ENCODE measurements at regions not wholly inside any gene's neighbourhood (a gene's known extent, or its start where the extent isn't known, plus 50 kb on each side); places are given as distances from the start of the nearest gene placed in this dataset.

- no peak for TF ChIP-seq CTCF (IDR thresholded peaks at IDR 0.05)
- no peaks in the 10 kb centered on the region for H3K36me3 ChIP-seq
- intact Hi-C loops (cut with DNase I), result no loop called here
- no peak overlapping the region for H3K4me3 ChIP-seq
- ATAC-seq (no peak), DNase-seq (no peak)
- H3K27me3 ChIP-seq, result peaks cover 0 to 37% (median 28%) of the 10 kb centered on the region in 7 donors
- H3K9me3 ChIP-seq, result no peaks in the 10 kb centered on the region
- H3K27ac ChIP-seq, result no peak overlapping the region
- H3K4me1 ChIP-seq, result no peaks in the 10 kb centered on the region
- WGBS, 2 donors, result 56 to 63% methylated on average over 5 of the region's 5 CpGs
These were observed 788.9 kb downstream of the UQCRFS1 start for GRCh38 chr19:28424077-28424476.

GRCh38 chr19:28422791-28423650 is 789.9 kb downstream of the UQCRFS1 start:
- TF ChIP-seq CTCF (IDR thresholded peaks at IDR 0.05), result no peak
- H3K4me1 ChIP-seq, result no peaks in the 10 kb centered on the region
- 69 to 78% methylated on average over 6 of the region's 6 CpGs for WGBS, 2 donors
- H3K4me3 ChIP-seq, result no peak overlapping the region
- no peaks in the 10 kb centered on the region for H3K36me3 ChIP-seq
- H3K27me3 ChIP-seq, result peaks cover 0 to 35% (median 28%) of the 10 kb centered on the region in 7 donors
- no peaks in the 10 kb centered on the region for H3K9me3 ChIP-seq
- ATAC-seq, result no peak
- intact Hi-C loops (cut with DNase I), result no loop called here
- H3K27ac ChIP-seq, result no peak overlapping the region
- DNase-seq, result no peak

- WGBS, 2 donors, result 80 to 84% methylated on average over 7 of the region's 7 CpGs
- Histone ChIP-seq H3K4me1 (no peaks in the 10 kb centered on the region), H3K36me3 (no peaks in the 10 kb centered on the region), H3K27me3 (peaks cover 0 to 30% (median 22%) of the 10 kb centered on the region in 7 donors), H3K4me3 (no peak overlapping the region), H3K9me3 (no peaks in the 10 kb centered on the region), H3K27ac (no peak overlapping the region)
- intact Hi-C loops (cut with DNase I), result no loop called here
- ATAC-seq, result no peak
- no peak for TF ChIP-seq CTCF (IDR thresholded peaks at IDR 0.05)
- no peak for DNase-seq
These were observed 790.9 kb downstream of the UQCRFS1 start for GRCh38 chr19:28422046-28422445.

DNA sequence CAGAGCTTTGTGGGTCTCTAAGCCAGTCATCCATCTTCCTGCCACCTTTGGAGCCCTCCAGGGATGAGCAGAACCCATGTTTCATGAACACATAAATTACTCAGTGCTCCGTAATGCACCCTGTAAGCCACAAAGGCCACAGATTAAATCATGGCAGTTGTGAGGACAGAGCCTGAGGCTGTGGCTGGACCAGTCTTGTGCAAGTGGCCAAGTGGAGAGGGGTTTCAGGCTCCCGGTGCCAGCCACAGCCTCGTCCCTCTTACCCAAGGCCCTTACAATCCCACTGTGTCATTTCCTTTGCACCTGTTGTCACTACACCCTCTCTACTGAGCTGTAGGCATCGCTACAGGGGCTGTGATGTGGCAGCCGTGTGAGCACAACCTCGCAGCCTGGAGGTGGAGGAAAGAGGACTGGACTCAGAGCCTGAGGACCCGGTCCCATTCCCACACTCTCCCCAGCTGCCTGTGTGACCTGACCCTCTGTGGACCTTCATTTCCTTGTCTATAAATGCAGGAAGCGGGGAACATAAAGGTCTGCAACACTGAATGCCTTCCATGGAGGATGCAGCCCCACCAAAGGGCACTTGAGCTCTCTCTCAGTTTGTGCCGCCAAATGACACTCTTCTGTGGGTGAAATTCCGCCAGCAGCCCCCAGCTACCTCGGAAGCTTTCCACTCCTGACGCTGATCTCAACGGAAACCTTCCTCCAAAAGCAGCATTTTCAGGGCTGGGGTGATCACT is 792.0 kb downstream of the UQCRFS1 start:
- WGBS, 2 donors, result 72 to 76% methylated on average over 13 of the region's 13 CpGs
- no peaks in the 10 kb centered on the region for H3K9me3 ChIP-seq
- intact Hi-C loops (cut with DNase I), result no loop called here
- no peak overlapping the region for H3K4me3 ChIP-seq
- ATAC-seq, result no peak
- no peak for TF ChIP-seq CTCF (IDR thresholded peaks at IDR 0.05)
- H3K27ac ChIP-seq, result no peak overlapping the region
- peaks cover 0 to 25% (median 18%) of the 10 kb centered on the region in 7 donors for H3K27me3 ChIP-seq
- no peaks in the 10 kb centered on the region for H3K4me1 ChIP-seq
- H3K36me3 ChIP-seq, result no peaks in the 10 kb centered on the region
- no peak for DNase-seq

Measured in heart right ventricle (tissue), 16 donors.